Activated T-cell treated with anti-CD3 and anti-CD28 coated beads, Interleukin-2, amount 50 U/mL, for 48 hours (primary cell): ENCODE measurements at regions not wholly inside any gene's neighbourhood (a gene's known extent, or its start where the extent isn't known, plus 50 kb on each side); places are given as distances from the start of the nearest gene placed in this dataset.

ENCODE experiments used
- DNase-seq, 2 experiments: peaks; one replicate each; pipeline ENCODE4 v3.0.0-alpha.2; 2020

GRCh38 chr15:26177816-26178215, 314.7 kb upstream of the ATP10A start:
- no peak for DNase-seq

- DNase-seq, result no peak
Measured at GRCh38 chr15:26176831-26177230, 313.7 kb upstream of the ATP10A start.

GRCh38 chr15:26171266-26171665, 308.1 kb upstream of the ATP10A start:
- no peak for DNase-seq

GRCh38 chr15:26166429-26166828, 303.3 kb upstream of the ATP10A start:
- no peak for DNase-seq

- no peak for DNase-seq
Measured at GRCh38 chr15:26165546-26165945, 302.4 kb upstream of the ATP10A start.

- DNase-seq, result no peak
Measured at GRCh38 chr15:26160343-26160742, 297.2 kb upstream of the ATP10A start.

GRCh38 chr15:26158176-26158575, 295.0 kb upstream of the ATP10A start:
- no peak for DNase-seq

GRCh38 chr15:26157081-26157480, 294.0 kb upstream of the ATP10A start:
- no peak for DNase-seq

- DNase-seq, result no peak
Measured at GRCh38 chr15:26156051-26156450, 292.9 kb upstream of the ATP10A start.

- DNase-seq, result no peak
Measured at GRCh38 chr15:26148156-26148860, 285.2 kb upstream of the ATP10A start.

- no peak for DNase-seq
Measured at GRCh38 chr15:26146202-26146601, 283.1 kb upstream of the ATP10A start.

- DNase-seq, result no peak
Measured at GRCh38 chr15:26145796-26146195, 282.7 kb upstream of the ATP10A start.

GRCh38 chr15:26144836-26145235, 281.7 kb upstream of the ATP10A start:
- no peak for DNase-seq

GRCh38 chr15:26143221-26143620, 280.1 kb upstream of the ATP10A start:
- no peak for DNase-seq

GRCh38 chr15:26134812-26135211, 271.7 kb upstream of the ATP10A start:
- DNase-seq, result no peak

- DNase-seq, result no peak
Measured at GRCh38 chr15:26134152-26134551, 271.0 kb upstream of the ATP10A start.

GRCh38 chr15:26132811-26133210, 269.7 kb upstream of the ATP10A start:
- DNase-seq, result no peak

GRCh38 chr15:26129852-26130251, 266.7 kb upstream of the ATP10A start:
- DNase-seq, result no peak

GRCh38 chr15:26128611-26129140, 265.5 kb upstream of the ATP10A start:
- no peak for DNase-seq

GRCh38 chr15:26126819-26127387, 263.8 kb upstream of the ATP10A start:
- DNase-seq, result no peak

GRCh38 chr15:26126070-26126469, 262.9 kb upstream of the ATP10A start:
- DNase-seq, result no peak

GRCh38 chr15:26125664-26126063, 262.5 kb upstream of the ATP10A start:
- no peak for DNase-seq

- no peak for DNase-seq
Measured at GRCh38 chr15:26119322-26119721, 256.2 kb upstream of the ATP10A start.

- DNase-seq, result no peak
Measured at GRCh38 chr15:26115229-26115943, 252.3 kb upstream of the ATP10A start.
